ENCODE measurements at regions not wholly inside any gene's neighbourhood (a gene's known extent, or its start where the extent isn't known, plus 50 kb on each side); places are given as distances from the start of the nearest gene placed in this dataset.

DNA sequence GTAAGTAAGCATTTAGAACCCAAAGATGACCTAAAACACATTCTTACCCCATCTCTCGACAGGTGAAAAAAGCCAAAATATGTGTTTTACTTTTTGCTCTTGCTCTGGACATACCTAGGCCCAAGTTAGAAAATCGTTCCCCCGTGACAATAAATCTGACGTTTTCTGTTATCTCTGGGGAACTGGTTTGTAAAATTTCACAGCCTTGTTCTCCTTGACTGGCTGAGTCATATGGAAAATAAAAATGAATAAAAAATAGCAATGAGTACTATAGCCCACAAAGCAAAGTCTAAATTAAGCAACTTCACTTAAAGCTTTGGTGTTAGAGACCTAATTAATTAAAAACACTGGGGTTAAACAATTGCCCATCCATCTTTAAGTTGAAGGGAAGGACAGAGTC lies 286.9 kb upstream of the CLINT1 start:
- DNase-seq: no peak

GRCh38 chr5:158143081-158143480 lies 284.1 kb upstream of the CLINT1 start:
- no peak for DNase-seq

DNA sequence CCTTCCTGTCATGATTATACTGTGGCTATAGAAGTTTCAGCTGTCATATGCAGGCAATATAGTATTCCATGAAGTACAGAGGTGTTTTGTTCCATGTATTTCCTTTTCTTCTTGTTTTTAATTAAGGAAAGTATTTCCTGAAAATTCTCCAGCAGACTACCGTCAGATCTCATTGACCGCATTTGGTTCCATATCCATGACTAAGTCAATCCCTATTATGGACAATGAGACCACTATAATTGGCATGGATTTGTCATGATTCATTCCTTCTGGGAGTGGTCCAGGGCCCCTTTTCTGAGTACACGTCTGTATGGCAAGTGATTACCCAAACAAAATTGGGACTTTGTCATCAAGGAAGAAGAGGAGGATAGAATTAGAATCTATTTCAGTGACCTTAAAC lies 283.2 kb upstream of the CLINT1 start:
- no peak for DNase-seq

DNA sequence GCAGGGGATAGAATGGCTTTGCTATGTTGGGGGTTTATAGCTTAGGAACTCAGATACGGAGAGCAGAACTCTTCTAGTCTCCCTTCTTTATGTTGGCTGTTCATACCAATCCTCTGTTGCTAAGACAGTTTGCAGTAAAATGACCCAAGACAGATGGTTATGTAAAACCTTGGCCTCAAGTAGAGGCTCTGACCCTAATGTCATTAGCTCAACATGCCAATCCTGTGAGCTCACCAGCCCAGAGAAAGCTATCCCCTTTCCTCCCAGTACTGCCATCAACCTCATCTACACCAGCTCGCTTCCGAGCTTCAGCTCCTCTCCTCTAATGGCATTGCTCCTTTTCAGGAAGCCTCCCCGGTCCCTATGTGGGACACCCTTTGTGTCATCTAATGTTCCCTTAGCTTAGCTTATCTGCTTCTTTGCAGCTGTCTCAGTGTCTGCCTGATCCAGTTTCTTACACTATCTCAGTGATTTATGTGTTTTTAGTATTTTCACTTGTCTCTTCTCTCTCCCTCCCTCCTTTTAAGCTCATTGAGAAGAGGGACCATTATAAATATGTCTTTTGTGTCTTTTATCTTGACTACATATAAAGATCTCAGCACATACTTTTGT lies 281.3 kb upstream of the CLINT1 start:
- DNase-seq: peak in 1 of 2 experiments; percentile 49

GRCh38 chr5:158139161-158139560 lies 280.2 kb upstream of the CLINT1 start:
- DNase-seq: peak in 1 of 2 experiments; percentile 14

DNA sequence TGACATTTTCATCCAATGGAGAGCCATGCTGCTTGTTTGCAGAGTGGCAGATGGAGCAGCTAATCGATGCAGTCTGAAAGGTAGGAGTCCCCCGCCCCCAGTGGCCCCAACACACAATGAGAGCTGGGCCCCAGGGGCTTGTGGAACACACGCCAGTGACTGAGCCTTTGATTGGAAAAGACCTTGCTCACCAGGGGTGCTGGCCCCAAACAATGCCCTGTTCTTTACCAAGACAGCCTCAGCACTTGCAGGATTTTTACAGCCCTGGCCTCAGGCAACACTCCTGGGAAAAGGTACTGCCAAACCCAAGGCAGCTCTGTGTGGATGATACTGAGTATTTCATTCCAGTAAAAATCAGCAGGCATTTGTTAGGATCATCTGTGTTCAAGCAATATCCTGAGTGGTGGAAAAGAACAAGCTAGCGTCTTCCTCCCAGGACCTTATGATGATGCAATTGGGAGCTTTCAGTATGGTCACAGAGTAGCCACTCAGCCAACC lies 276.8 kb upstream of the CLINT1 start:
- peak in 1 of 2 experiments; percentile 12 for DNase-seq

- DNase-seq: no peak
Measured at GRCh38 chr5:158133369-158133768, 274.4 kb upstream of the CLINT1 start.

DNA sequence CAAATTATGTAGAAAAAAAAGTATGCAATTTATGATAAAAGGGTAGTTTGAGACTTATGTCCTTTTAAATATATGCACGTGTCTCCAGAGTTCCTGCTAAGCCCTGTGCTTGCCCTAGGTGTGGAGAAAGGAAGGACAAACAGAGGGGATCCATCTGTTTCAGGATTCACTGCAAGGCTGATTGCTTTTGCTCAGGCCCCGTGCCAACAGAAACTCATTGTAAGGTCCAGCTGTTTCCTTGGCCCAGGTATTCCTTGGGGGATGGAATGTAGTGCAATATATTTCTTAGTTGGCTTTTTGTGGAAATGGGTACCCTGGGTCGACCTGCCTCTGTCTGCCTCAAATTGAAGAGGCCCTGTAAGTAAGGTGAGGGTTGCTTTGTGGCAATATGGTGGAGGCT lies 268.6 kb upstream of the CLINT1 start:
- DNase-seq: peak in 1 of 2 experiments; percentile 27

- DNase-seq: no peak
Measured at GRCh38 chr5:158126442-158127405, 267.8 kb upstream of the CLINT1 start.

DNA sequence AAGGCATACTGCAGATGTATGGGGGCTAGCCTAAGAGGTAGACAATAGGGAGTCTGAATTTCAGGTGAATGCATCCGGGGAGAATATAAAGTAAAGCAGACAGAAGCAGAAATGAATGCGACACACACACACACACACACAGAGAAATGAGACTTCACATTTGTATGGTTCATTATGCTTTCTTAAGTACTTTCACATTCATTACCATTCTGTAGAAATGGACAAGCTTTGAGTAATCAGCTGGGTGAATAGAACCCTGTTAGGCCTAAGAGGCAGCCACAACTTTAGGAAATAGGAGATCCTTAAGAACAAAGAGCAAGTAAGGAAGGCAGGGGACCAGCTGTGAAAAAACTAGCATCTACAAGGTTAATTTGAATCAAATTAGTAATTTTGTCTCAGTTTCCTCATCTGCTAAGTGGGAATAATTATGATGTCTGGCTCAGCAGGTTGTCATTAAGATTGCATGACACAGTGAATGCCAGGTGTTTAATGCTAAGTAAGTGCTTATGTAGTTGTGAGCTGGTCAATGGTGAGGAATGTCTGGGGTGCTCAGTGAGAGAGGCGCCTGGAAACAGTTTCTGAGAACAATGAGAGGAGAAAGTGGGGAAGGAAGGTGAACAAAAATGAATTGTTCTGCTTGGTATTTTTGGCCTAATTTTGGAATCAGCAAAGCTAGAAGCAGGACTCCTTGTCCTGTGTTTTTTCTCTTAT lies 265.8 kb upstream of the CLINT1 start:
- DNase-seq: no peak

DNA sequence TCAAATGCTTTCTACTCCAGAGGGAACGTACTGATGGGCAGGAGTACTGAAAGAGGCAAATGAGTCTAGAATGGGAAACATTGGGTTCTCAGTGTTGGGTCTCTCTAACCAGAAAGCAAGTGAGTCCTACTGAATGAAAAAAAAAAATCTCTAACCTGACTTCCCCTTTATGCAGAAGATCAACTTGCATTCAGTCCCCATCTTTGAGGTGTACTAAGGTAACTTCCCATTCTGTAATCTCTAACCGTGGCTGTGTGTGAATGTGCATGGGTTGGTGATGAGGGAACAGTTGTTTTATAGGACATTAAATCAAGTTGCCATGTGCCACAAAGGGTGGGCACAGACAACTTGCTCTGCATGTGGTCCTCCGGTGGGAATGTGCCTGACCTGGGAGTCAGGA lies 264.6 kb upstream of the CLINT1 start:
- DNase-seq: no peak

- no peak for DNase-seq
Measured at GRCh38 chr5:158121678-158122077, 262.7 kb upstream of the CLINT1 start.

DNA sequence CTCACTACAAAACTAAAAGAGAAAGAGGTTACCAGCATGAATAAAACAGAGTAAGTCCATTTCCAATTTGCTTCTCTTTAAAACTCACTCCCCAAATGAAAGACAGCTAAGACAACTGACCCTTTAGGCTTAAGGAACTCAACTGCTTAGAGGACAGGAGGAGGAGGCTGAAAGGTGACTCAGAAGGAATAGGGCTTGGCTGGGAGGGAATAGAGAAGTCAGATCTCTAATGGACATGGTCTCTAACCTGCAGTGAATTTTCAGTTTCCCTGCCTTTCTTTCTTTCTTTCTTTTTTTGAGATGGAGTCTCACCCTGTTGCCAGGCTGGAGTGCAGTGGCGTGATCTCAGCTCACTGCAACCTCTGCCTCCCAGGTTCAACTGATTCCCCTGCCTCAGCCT lies 261.8 kb upstream of the CLINT1 start:
- no peak for DNase-seq

- DNase-seq: peak in 1 of 2 experiments; percentile 14
Measured at GRCh38 chr5:158119961-158120723, 261.2 kb upstream of the CLINT1 start.

- DNase-seq: no peak
Measured at GRCh38 chr5:158117467-158118160, 258.7 kb upstream of the CLINT1 start.

DNA sequence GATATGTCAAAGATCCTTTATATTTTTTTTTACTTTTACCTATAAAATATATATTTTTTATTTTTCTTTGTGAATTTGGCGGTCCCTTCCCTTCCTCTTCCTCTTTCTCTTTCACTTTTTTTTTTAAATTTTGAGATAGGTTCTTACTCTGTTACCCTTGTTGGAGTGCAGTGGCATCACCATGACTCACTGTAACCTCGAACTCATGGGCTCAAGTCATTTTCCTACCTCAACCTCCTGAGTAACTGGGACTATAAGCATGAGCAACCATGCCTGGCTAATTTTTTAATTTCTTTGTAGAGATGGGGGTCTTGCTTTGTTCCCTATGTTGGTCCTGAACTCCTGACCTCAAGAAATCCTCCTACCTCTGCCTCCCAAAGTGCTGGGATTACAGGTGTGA lies 258.0 kb upstream of the CLINT1 start:
- no peak for DNase-seq

DNA sequence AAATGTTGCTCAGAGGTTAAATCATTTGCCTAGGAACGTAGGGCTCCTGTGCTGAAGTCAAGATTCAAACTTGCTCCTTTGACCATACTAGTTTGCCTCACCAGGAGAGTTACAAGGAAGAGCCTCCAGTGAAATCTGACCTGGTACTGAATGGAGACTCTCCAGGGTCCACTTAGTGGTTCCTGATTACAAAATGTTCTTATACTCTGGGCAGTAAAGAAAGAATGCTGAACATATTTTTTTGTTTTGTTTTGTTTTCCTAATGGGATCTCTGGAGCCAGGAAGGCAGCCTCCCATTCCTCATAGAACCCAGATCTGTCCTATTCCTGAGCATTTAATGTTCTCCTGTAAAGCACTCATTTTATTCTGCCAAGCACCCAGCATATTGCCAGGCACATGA lies 256.5 kb upstream of the CLINT1 start:
- no peak for DNase-seq

DNA sequence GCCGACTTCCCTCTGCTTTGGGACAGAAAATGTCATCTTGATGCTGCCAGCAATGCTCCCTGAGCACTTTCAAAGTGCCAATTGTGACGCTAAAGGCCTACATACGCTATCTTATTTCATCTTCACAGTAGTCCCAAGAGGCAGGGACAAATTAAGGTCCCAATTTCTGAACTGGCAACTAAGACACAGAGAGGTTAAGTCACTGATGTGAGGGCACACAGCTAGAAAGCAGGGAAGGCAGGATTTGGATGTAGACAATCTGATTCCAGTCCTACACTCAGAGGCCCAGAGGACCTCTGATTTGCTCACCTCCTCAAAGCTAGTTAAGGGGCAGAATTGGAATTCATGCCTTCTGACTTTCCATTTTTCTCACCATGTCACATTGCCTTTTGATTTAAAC lies 249.2 kb upstream of the CLINT1 start:
- DNase-seq: no peak

- no peak for DNase-seq
Measured at GRCh38 chr5:158100373-158100888, 241.5 kb upstream of the CLINT1 start.

DNA sequence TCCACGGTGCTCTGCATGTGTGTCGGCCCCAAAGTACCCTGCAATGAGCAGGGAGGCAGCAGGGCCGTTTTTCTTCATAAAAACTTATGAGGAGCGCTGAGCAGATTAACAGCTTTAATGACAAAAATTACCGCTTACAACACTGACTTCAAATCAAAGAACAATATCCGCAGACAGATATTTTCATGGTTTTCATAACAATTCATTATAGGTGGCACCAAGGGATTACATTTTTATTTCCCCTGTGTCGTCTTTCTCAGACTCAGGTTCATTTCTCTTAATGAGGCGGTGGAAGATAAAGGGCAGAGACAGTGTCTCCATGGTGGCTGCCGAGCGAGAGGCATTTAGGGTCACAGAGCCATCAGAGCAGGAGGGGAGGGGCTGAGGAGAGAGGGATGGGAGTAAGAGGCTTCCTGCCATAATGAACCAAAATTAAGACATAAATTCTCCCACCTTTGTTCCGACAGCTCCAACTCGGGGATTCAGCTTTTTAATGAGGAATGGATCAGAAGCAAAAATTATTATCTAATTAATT lies 240.7 kb upstream of the CLINT1 start:
- DNase-seq: no peak

DNA sequence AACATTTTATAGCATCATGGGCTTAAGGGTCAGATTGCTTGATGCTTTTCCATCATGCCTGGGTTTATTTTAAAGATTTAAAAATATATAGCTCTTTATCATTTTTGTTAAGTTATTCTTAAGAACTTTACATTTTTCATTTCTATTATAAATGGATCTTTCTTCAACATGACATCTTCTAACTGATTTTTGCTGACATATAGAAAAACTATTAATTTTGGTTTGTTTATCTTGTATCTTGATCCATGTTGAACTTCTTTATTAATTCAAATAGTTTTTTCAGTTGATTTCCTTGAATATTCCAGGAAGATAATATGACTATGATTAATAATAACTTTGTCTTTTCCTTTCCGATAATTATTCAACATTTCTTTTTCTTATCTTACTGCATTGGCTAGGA lies 237.9 kb upstream of the CLINT1 start:
- DNase-seq: no peak

DNA sequence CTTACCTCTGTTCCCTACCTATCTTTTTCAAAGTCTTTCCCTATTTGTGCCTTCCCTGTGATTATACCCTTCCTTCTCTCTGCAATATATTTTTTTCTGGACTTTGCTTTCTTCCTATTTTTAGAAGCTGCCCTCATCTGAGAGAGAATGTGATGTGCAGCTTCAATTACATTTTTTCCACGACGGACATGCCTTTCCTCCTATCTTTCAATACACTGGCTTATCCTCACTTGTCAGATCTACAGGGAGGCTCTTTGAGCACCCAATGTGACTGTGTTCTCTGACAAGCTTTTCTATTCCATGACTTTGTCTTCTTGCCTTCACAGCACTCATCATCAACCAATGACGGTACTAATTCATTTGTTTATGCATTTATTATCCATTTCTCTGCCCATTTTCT lies 227.9 kb upstream of the CLINT1 start:
- no peak for DNase-seq

Measured in NCI-H446 (cell line).